ENCODE measurements at regions not wholly inside any gene's neighbourhood (a gene's known extent, or its start where the extent isn't known, plus 50 kb on each side); places are given as distances from the start of the nearest gene placed in this dataset.

DNA sequence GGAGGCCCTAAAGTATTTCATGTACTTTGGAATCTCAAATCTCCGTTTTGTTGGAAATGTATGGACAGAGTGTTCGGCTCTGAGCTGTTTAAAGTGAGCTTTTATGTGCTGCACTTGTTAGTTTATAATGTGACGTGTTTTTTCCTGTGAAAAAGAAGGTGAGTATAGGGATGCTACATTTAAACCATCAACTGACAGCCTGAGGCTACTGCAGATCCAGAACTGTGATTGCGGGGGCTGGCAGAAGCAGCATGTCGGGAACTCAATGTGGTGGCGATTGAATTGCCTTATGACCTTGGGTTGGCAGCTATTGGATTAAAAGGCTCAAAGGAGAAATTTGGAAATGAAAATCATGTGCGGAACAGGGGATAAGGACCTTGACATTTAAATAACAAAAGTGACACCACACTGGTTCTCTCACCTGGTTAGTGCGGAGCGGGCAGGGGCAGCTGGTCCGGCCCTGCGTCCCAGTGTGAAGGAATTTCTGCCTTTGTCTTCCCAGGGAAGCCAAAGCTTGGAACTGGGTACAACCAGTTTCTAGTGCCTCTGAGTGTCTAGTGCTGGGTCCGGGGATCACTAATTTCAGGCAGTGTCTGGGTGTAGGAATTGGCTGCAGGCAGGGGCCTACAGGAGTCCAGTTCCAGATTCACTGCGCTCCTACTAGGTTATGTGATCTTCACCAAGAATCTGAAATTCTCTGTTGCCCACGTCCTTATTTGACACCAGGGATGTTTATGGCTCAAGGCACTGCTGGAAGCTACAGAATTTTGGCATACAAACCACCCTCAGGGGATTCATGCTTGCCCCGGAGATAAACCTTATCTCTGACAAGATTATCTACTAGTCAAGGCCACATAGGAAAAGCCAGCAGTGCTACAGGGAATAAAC lies 120.7 kb upstream of the ERCC6L2 start:
- DNase-seq, result no peak

DNA sequence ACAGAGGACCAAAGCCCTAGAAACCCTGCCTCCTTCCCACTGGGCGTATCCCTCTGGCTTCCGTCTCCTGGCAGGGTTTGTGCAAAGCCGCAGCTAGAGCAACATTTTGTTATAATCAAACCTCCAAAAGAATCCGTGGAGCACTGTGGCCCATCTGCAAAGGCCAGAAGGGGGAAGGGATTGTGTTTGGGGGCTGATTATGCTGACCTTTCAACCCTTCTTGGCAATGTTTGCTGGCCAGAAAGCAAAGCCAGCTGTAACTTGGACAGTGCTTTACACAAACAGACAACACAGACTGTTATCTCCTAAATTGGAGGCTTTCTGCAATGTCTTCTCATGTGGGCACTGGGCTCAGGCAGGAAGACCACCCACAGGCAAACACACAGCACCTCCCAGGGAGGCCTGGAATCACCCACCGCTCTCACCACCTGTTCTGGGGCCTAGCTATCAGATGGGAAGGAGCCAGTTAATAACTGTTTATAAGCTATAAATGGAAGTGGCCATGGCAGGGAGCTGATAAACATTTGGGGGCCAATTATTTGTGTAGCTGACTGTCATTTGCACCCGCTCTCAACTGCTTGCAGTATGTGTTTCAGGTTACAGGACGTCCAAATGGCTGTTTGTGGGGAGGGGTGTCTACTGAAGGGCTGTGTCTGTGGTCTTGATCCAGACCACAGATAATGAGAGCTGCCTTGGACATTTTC lies 121.6 kb upstream of the ERCC6L2 start:
- no peak for DNase-seq

- no peak for DNase-seq
Measured at GRCh38 chr9:95752129-95752731, 123.3 kb upstream of the ERCC6L2 start.

DNA sequence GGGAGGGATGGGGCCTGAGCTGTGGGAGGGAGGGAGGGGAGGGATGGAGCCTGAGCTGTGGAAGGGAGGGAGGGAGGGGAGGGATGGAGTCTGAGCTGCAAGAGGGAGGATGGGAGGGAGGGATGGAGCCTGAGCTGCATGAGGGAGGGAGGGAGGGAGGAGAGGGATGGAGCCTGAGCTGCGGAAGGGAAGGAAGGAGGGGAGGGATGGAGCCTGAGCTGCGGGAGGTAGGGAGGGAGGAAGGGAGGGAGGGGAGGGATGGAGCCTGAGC lies 124.0 kb upstream of the ERCC6L2 start:
- no peak for DNase-seq

- peak; percentile 56 for DNase-seq
Measured at GRCh38 chr9:95750725-95751519, 124.6 kb upstream of the ERCC6L2 start.

DNA sequence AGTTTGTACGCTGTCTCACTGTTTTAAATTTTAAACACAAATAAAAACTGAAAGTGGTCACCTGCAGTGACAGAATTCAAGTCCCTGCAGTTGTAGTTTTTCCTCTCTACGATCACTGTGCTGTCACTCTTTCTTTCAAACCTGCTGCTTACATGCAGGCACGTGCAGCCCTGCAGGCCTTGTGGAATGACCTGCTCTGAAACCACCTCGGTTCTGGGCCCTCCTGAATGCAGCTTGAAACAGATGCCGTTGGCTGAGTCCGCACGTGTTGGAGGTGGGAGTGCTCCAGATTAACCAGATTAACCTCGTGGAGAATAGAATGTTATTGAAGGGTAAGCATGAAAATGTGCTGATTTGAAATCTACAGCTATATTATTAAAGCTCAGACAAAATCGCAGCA lies 126.0 kb upstream of the ERCC6L2 start:
- DNase-seq, result no peak

- DNase-seq, result no peak
Measured at GRCh38 chr9:95746408-95747180, 128.9 kb upstream of the ERCC6L2 start.

GRCh38 chr9:95742821-95743220 lies 132.7 kb upstream of the ERCC6L2 start:
- DNase-seq, result no peak

GRCh38 chr9:95741631-95742030 lies 133.9 kb upstream of the ERCC6L2 start:
- DNase-seq, result no peak

DNA sequence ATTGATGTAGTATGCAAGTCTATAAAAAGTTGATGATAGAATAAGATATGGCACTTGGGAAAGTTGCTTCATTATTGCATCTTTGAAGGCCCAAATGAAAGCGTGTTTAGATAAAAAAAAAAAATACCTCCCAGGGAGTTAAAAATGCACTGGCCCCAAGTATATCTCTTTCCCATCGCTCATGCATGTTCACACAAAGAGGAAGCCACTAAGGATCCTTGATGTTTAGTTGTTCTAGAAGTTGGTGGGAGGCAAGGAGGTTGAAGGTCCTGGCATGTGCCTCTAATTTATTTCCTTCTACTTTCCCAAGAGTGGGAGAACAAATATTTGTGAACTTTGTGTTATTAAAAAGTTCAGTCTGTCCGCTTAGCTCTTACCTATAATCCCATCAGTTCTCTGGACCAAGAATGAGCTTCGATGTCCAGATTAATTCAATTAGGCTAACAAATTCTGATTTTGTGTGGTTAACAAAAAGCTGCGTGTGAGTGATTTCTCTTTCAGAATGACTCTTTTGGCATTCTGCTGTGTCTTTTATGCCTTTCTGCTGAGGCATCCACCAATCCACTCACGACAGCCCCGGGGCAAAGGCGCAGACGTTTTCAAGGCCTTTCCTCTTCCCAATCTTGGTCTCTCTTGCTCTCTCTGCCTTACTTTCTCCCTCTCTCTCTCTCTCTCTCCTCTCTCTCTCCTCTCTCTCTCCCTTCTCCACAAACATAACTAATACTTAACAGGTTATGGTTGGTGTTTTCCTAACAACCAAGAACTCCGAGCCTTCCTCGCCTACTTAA lies 135.1 kb upstream of the ERCC6L2 start:
- DNase-seq, result no peak

DNA sequence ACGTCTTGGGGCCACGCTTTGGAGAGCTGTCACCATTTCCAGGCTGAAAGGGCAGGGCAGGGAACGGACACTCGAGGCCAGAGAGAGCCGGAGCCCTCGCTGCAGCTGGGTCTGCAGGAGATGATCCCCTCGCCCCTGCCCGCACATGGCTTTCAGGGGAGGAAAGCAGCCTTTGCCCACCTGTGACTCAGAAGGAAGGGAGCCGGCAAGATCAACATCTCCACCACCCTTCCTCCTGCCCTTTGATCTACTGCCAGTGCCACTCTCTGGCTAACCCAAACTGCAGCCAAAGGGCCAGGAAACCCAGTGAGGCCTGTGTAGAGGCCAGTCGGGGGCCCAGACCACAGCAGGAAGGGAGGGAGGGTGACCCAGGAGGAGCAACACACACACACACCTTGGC lies 137.1 kb upstream of the ERCC6L2 start:
- DNase-seq, result no peak

GRCh38 chr9:95736891-95737522 lies 138.5 kb upstream of the ERCC6L2 start:
- DNase-seq, result no peak

- no peak for DNase-seq
Measured at GRCh38 chr9:95736370-95736769, 139.1 kb upstream of the ERCC6L2 start.

DNA sequence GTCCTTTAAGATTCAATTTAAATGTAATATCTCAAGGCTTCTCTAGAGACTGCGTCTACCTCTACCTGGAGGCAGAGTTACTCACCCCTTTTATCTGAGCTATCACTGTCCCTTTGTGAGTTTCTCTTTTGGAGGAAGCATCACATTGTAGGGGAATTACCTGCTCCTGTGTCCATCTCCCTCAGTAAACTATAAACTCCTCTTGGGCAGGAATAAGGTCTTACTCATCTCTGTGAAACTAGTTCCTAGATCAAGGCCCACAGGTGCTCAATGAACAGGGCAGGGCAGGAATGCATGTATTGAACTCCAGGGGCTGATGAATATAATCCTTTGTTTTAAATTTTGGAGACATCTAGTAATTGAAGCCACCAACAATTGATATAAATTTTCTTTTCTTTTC lies 139.8 kb upstream of the ERCC6L2 start:
- no peak for DNase-seq

DNA sequence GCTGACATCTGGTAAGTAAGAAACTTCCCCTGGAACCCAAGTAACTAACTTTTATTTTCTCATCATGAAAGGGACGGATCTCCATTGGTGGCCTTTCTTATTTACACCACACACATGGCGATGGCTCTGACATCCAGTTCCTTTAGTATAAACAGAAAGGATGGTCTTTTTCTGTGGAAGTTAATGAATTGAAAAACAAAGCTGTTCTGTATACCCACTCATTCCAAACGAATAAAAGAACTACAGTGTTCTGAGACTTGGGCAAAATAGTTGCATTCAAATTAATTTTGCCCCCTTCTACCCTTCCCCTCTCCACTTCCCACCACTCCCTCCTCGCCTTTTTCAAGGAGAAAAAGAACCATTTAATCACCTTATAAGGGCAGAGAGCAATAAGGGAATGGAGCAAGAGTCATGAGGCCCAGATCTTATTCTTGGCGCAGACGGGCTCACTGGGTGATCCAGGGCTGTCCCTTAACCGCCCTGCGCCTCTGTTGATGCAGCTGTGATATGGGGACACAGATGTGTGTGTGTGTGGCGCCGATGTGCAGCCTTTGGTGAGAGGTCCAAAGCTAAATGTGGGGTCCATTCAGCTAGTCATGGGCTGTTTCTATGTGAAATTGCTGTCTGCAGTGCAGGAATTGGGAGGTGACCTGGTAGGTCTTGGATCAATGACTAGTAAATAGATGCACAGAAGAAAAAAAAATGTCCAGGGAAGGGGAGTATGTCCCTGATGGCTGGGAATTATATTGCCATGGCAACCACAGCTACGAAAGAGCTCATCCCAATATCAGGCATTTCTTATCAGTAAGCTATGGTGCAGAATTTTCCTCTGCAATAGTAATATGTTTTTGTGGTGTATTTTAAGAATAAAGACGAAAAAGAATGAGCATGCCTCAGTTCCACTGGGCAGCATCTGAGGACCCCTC lies 141.5 kb upstream of the ERCC6L2 start:
- no peak for DNase-seq

- no peak for DNase-seq
Measured at GRCh38 chr9:95732802-95733688, 142.4 kb upstream of the ERCC6L2 start.

- no peak for DNase-seq
Measured at GRCh38 chr9:95731876-95732275, 143.6 kb upstream of the ERCC6L2 start.

DNA sequence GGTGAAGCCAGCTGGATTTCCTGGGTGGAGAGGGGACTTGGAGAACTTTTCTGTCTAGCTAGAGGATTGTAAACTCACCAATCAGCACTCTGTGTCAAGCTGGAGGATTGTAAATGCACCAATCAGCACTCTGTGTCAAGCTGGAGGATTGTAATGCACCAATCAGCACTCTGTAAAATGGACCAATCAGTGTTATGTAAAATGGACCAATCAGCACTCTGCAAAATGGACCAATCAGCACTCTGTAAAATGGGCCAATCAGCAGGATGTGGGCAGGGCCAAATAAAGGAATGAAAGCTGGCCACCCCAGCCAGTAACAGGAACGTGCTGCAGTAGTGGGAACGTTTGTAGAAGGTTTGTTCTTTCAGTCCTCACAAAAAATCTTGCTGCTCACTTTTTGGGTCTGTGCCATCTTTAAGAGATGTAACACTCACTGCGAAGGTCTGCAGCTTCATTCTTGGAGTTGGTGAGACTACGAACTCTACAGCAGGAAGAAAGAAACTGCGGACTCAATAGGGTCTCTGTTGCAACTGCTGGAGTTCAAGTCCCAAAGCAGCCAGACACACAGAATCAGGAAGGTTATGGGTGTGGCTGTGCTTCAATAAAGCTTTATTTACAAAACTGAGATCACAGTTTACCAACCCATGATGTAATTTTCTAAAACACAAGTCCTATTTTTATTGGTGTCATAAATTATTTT lies 145.7 kb upstream of the ERCC6L2 start:
- no peak for DNase-seq
